ENCODE measurements at regions not wholly inside any gene's neighbourhood (a gene's known extent, or its start where the extent isn't known, plus 50 kb on each side); places are given as distances from the start of the nearest gene placed in this dataset.

GRCh38 chr2:142422041-142422440 lies 291.2 kb upstream of the LRP1B start:
- TF ChIP-seq FOXA1 (IDR thresholded peaks at IDR 0.05) (no peak), ELF4 (IDR thresholded peaks at IDR 0.05) (no peak), BHLHE40 (IDR thresholded peaks at IDR 0.05; ENCODE audit: borderline replicate concordance) (no peak), SP1 (IDR thresholded peaks at IDR 0.05) (no peak), CTBP1 (IDR thresholded peaks at IDR 0.05; ENCODE audit: borderline replicate concordance) (no peak), SUZ12 (IDR thresholded peaks at IDR 0.05) (no peak), HDGF (IDR thresholded peaks at IDR 0.05; ENCODE audit: borderline replicate concordance) (no peak)
